ENCODE measurements at regions not wholly inside any gene's neighbourhood (a gene's known extent, or its start where the extent isn't known, plus 50 kb on each side); places are given as distances from the start of the nearest gene placed in this dataset.

DNA sequence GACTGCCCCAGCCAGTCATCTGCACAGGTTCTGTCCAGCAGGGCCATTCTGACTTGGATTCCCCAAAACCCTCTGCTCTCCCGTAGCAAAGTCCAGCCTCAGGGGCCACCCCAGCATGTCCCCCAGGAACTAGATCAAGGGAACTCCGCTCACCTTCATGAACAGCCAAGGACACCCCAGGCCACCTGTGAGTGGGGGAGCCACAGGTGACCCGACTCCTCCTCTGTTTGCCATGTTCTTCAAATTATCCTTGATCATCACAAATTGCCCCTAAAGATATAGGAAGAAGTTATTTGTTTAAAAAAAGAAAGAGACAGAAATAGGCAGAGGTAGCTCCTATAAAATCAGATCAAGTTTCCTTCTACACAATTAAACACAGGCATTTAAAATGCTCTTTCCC, 475.0 kb downstream of the MATN1 start:
- H3K27me3 ChIP-seq (ENCODE audit: control insufficient read depth, low read length): no peaks in the 10 kb centered on the region; the same call in 1 of the 2 replicates
- H4K20me1 ChIP-seq (ENCODE audit: control insufficient read depth, insufficient read depth, low read depth, low read length): no peaks in the 10 kb centered on the region
- H3K79me2 ChIP-seq (ENCODE audit: control insufficient read depth, low read length): no peaks in the 10 kb centered on the region
- H3K4me3 ChIP-seq (ENCODE audit: low read length): no peak overlapping the region
- H3K4me1 ChIP-seq (ENCODE audit: control insufficient read depth, low read length): no peaks in the 10 kb centered on the region
- no peaks in the 10 kb centered on the region for H3K9me2 ChIP-seq (replicated peaks; ENCODE audit: control insufficient read depth, low read length)
- H3K4me2 ChIP-seq (ENCODE audit: low read length): no peak overlapping the region
- no peaks in the 10 kb centered on the region for H3F3A ChIP-seq (ENCODE audit: control insufficient read depth, insufficient read depth)
- H3K36me3 ChIP-seq (ENCODE audit: control insufficient read depth, low read length): no peaks in the 10 kb centered on the region
- H3K9me3 ChIP-seq (ENCODE audit: control insufficient read depth, insufficient read depth, low read length): no peaks in the 10 kb centered on the region
- H3K27ac ChIP-seq (ENCODE audit: low read depth, low read length): no peak overlapping the region
- no peak for TF ChIP-seq EZH2phosphoT487 (IDR thresholded peaks at IDR 0.05; ENCODE audit: borderline replicate concordance, low read length)
- TF ChIP-seq, protein P1, sequence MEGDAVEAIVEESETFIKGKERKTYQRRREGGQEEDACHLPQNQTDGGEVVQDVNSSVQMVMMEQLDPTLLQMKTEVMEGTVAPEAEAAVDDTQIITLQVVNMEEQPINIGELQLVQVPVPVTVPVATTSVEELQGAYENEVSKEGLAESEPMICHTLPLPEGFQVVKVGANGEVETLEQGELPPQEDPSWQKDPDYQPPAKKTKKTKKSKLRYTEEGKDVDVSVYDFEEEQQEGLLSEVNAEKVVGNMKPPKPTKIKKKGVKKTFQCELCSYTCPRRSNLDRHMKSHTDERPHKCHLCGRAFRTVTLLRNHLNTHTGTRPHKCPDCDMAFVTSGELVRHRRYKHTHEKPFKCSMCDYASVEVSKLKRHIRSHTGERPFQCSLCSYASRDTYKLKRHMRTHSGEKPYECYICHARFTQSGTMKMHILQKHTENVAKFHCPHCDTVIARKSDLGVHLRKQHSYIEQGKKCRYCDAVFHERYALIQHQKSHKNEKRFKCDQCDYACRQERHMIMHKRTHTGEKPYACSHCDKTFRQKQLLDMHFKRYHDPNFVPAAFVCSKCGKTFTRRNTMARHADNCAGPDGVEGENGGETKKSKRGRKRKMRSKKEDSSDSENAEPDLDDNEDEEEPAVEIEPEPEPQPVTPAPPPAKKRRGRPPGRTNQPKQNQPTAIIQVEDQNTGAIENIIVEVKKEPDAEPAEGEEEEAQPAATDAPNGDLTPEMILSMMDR (IDR thresholded peaks at IDR 0.05; ENCODE audit: low read depth, low read length, poor library complexity, severe bottlenecking): no peak

DNA sequence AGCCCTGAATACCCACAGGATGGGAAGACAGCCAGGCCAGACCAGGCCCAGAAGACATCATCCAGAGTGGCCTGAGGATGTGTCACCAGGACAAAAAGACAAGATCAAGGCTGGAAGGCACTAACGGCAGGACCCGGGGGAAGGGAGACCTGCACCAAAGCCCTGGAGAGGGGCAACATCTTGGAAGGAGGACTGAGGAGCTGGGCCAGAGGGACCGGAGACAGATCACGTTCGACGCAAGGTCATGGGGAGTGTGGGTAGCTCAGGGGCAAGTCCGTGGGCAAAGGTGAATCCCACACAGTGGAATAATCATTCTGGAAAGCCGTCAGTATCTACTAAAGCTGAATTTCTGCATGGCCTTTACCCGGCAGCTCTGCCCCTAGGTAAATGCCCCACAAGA, 478.6 kb downstream of the MATN1 start:
- Histone ChIP-seq H3K4me2 (ENCODE audit: low read length) (no peak overlapping the region), H4K20me1 (ENCODE audit: control insufficient read depth, insufficient read depth, low read depth, low read length) (no peaks in the 10 kb centered on the region), H3K4me1 (ENCODE audit: control insufficient read depth, low read length) (no peaks in the 10 kb centered on the region), H3K27me3 (ENCODE audit: control insufficient read depth, low read length) (no peaks in the 10 kb centered on the region; the same call in 1 of the 2 replicates), H3K9me3 (ENCODE audit: control insufficient read depth, insufficient read depth, low read length) (no peaks in the 10 kb centered on the region), H3K4me3 (ENCODE audit: low read length) (no peak overlapping the region), H3K36me3 (ENCODE audit: control insufficient read depth, low read length) (no peaks in the 10 kb centered on the region), H3K79me2 (ENCODE audit: control insufficient read depth, low read length) (no peaks in the 10 kb centered on the region), H3F3A (ENCODE audit: control insufficient read depth, insufficient read depth) (no peaks in the 10 kb centered on the region), H3K9me2 (replicated peaks; ENCODE audit: control insufficient read depth, low read length) (no peaks in the 10 kb centered on the region), H3K27ac (ENCODE audit: low read depth, low read length) (no peak overlapping the region)
- TF ChIP-seq EZH2phosphoT487 (IDR thresholded peaks at IDR 0.05; ENCODE audit: borderline replicate concordance, low read length): no peak
- TF ChIP-seq, protein P1 (IDR thresholded peaks at IDR 0.05; ENCODE audit: low read depth, low read length, poor library complexity, severe bottlenecking): no peak

DNA sequence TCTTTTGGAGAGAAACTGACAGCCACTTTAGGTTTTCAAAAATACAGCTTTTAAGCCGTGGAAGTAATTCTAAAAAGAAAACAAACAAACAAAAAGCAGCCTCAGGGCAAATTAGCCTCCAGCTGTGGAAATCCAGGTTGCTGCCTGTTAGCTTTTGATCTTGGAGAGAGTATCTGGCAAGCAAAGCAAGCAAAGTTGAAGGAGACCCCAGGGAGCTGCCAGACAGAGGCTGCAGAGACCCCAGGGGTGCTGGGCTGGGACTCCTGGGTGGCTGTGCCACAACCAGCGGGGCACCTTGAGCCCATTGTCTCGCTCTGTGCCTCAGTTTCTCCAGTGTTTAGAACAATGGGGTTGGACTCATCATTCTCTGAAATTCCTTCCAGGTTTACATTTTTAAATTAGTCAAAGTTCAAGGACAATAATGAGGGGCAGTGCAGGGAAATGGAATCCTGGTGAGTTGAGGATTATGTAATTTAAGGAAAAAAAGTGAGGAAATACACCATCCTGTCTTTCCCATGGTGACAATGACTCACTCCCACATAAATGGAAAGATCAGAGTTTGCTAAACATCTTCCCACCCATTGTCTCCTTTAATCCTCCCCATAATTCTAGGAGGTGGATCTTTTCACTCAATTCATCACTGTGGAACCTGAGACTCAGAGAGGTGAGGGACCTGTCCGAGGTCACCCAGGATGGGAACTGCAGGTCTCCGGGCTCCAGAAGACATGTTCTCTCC, 480.5 kb downstream of the MATN1 start:
- H3K27me3 ChIP-seq (ENCODE audit: control insufficient read depth, low read length): peaks cover 7% of the 10 kb centered on the region; the same call in 1 of the 2 replicates
- no peaks in the 10 kb centered on the region for H3F3A ChIP-seq (ENCODE audit: control insufficient read depth, insufficient read depth)
- TF ChIP-seq, protein P1 (IDR thresholded peaks at IDR 0.05; ENCODE audit: low read depth, low read length, poor library complexity, severe bottlenecking): no peak
- no peak for TF ChIP-seq EZH2phosphoT487 (IDR thresholded peaks at IDR 0.05; ENCODE audit: borderline replicate concordance, low read length)
- H3K36me3 ChIP-seq (ENCODE audit: control insufficient read depth, low read length): no peaks in the 10 kb centered on the region
- H3K27ac ChIP-seq (ENCODE audit: low read depth, low read length): no peak overlapping the region
- H3K4me1 ChIP-seq (ENCODE audit: control insufficient read depth, low read length): no peaks in the 10 kb centered on the region
- no peak overlapping the region for H3K4me3 ChIP-seq (ENCODE audit: low read length)
- H3K9me3 ChIP-seq (ENCODE audit: control insufficient read depth, insufficient read depth, low read length): no peaks in the 10 kb centered on the region
- H3K4me2 ChIP-seq (ENCODE audit: low read length): no peak overlapping the region
- no peaks in the 10 kb centered on the region for H4K20me1 ChIP-seq (ENCODE audit: control insufficient read depth, insufficient read depth, low read depth, low read length)
- no peaks in the 10 kb centered on the region for H3K9me2 ChIP-seq (replicated peaks; ENCODE audit: control insufficient read depth, low read length)
- H3K79me2 ChIP-seq (ENCODE audit: control insufficient read depth, low read length): no peaks in the 10 kb centered on the region
